Uterus (tissue), 2 donors: ENCODE measurements at regions not wholly inside any gene's neighbourhood (a gene's known extent, or its start where the extent isn't known, plus 50 kb on each side); places are given as distances from the start of the nearest gene placed in this dataset.

ENCODE experiments used
- CTCF ChIP-seq, 4 experiments: fragments of 200-600 bp in 2 of 4; fragments of 450-650 bp in 2 of 4; sonication (generic) in 2 of 4; IDR thresholded peaks; one replicate each; pipeline ENCODE4 v1.5.1; 2016 to 2019; ENCODE audit warnings: antibody characterized with exemption in 4 of 4, mild to moderate bottlenecking in 2 of 4, moderate library complexity in 1 of 4
- POLR2A ChIP-seq, 2 donors: fragments of 450-650 bp; IDR thresholded peaks; one replicate each; pipeline ENCODE4 v1.6.1; 2016; ENCODE audit warnings: antibody characterized with exemption in 2 of 2, mild to moderate bottlenecking in 1 of 2, moderate library complexity in 1 of 2

GRCh38 chr4:125041372-125041930 lies 273.3 kb upstream of the FAT4 start:
- TF ChIP-seq CTCF (IDR thresholded peaks at IDR 0.05) (no peak), POLR2A (IDR thresholded peaks at IDR 0.05) (no peak)
